ENCODE measurements at regions not wholly inside any gene's neighbourhood (a gene's known extent, or its start where the extent isn't known, plus 50 kb on each side); places are given as distances from the start of the nearest gene placed in this dataset.

DNA sequence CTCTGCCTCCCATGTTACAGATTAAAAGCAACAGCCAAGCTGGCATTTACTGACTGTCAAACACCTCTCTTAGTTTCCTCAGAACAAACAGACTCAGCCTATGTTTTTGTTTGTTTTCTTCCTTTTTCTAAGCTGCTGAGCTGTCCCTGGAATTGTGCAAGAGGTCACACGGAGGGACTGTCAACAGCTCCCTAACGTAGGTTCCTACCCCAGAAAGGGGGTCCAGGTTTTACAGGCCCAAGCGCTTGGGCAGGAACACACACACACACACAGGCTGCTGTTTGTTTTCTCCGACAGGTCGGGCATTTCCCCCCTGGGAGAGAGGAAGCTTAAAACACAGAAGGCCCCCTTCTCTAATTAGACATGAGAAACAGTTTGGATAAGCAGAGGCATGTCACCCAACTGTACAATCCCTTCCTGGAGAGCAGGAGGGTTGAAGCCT lies 739.6 kb upstream of the TBX3 start:
- POLR2A ChIA-PET = no interaction called here
- CTCF ChIA-PET = no interaction called here
- no peak for DNase-seq (ENCODE audit: extremely low spot score)
- TF ChIP-seq HDGF (IDR thresholded peaks at IDR 0.05; ENCODE audit: borderline replicate concordance) (no peak), FOXM1 (IDR thresholded peaks at IDR 0.05; ENCODE audit: borderline replicate concordance) (no peak), CTBP1 (IDR thresholded peaks at IDR 0.05; ENCODE audit: borderline replicate concordance) (no peak)

DNA sequence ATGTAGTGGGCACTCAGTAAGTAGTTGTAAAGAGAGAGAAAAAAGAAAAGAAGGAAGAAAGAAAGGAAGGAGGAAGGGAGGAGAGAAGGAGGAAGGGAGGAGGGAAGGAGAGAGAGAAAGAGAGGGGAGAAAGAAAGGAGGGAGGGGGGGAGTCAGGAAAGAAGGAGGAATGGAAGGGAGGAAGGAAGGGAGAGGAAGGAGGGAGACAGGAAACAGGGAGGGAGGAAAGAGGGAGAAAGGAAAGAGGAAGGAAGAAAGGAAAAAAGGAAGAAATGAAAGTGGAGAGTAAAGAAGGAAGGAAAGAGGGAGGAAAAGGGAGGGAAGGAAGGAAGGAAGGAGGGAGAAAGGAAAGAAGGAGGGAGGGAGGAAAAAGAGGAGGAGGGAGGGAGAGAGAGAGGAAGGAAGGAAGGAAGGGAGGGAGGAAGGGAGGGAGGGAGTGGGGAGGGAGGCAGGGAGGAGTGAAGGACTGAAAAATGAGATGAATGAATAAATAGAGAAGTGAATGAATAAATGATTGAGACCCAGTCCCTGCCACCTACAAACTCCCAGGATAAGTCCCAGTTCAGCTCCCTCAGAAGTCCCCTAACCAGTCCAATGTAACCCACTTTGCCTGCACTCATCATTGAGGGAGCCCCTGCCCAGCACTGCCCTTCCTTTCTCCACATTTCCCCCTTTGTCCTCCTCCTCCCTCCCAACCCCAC lies 739.0 kb upstream of the TBX3 start:
- CTCF ChIA-PET = no interaction called here
- no peak for DNase-seq (ENCODE audit: extremely low spot score)
- POLR2A ChIA-PET = no interaction called here
- TF ChIP-seq NFRKB (IDR thresholded peaks at IDR 0.05) = no peak
- no peak for TF ChIP-seq ARNT (IDR thresholded peaks at IDR 0.05)
- TF ChIP-seq SUZ12 (IDR thresholded peaks at IDR 0.05) = no peak
- no peak for TF ChIP-seq FOXM1 (IDR thresholded peaks at IDR 0.05; ENCODE audit: borderline replicate concordance)
- TF ChIP-seq, protein P1, sequence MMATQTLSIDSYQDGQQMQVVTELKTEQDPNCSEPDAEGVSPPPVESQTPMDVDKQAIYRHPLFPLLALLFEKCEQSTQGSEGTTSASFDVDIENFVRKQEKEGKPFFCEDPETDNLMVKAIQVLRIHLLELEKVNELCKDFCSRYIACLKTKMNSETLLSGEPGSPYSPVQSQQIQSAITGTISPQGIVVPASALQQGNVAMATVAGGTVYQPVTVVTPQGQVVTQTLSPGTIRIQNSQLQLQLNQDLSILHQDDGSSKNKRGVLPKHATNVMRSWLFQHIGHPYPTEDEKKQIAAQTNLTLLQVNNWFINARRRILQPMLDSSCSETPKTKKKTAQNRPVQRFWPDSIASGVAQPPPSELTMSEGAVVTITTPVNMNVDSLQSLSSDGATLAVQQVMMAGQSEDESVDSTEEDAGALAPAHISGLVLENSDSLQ (IDR thresholded peaks at IDR 0.05) = no peak
- TF ChIP-seq CTBP1 (IDR thresholded peaks at IDR 0.05; ENCODE audit: borderline replicate concordance) = no peak
- no peak for TF ChIP-seq FOXA1 (IDR thresholded peaks at IDR 0.05)
- TF ChIP-seq SP1 (IDR thresholded peaks at IDR 0.05) = no peak
- no peak for TF ChIP-seq FOXK2 (IDR thresholded peaks at IDR 0.05)
- TF ChIP-seq L3MBTL2 (conservative IDR thresholded peaks at IDR 0.05) = no peak
- TF ChIP-seq ZNF384 (IDR thresholded peaks at IDR 0.05) = no peak
- no peak for TF ChIP-seq BHLHE40 (IDR thresholded peaks at IDR 0.05; ENCODE audit: borderline replicate concordance)
- TF ChIP-seq HDGF (IDR thresholded peaks at IDR 0.05; ENCODE audit: borderline replicate concordance) = no peak
- no peak for TF ChIP-seq TARDBP (IDR thresholded peaks at IDR 0.05)

DNA sequence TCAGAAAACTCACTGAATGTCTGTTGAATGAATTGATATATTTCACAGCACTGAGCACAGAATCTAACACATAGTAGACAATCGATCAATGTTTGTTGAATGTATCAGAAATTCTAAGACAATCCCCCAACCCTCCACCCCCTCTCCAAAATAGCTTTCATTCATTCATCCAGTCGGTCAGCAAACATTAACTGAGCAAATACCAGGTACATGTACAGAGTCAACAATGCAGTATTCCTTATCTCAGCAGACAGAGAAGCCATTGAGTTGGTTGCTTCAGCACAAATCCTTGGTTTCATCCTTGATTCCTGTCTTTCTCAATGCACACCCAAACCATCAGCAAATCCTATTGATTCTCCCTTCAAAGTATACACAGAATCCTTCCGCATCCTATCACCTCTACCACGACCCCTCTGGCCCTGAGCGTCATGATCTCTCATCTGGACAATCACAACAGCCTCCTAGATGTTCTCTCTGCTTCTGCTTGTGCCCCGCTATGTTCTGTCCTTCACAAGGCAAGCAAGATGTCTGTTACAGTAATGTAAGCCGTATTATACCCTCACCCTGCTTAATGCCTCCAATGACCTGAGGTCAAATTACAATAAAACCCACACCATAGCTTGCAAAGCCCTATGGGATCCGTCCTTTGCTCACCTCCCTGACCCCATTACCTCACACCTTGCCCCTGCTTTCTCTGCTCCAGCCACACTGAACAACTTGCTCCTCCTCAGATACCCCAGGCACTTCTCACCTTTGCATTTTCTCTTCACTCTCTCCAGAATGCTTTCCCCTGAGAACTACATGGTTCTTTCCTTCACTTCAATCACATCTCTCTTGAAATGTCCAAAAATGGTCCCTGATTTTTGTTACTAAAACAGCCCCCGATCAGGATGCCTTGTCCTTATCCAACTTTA lies 738.1 kb upstream of the TBX3 start:
- no peak for DNase-seq (ENCODE audit: extremely low spot score)
- POLR2A ChIA-PET = no interaction called here
- TF ChIP-seq, protein P1 (IDR thresholded peaks at IDR 0.05) = no peak
- no peak for TF ChIP-seq FOXM1 (IDR thresholded peaks at IDR 0.05; ENCODE audit: borderline replicate concordance)
- no peak for TF ChIP-seq CTBP1 (IDR thresholded peaks at IDR 0.05; ENCODE audit: borderline replicate concordance)
- TF ChIP-seq NFRKB (IDR thresholded peaks at IDR 0.05) = no peak
- no peak for TF ChIP-seq ELF4 (IDR thresholded peaks at IDR 0.05)
- TF ChIP-seq FOXK2 (IDR thresholded peaks at IDR 0.05) = no peak
- no peak for TF ChIP-seq SUZ12 (IDR thresholded peaks at IDR 0.05)
- no peak for TF ChIP-seq FOXA1 (IDR thresholded peaks at IDR 0.05)
- CTCF ChIA-PET = no interaction called here

DNA sequence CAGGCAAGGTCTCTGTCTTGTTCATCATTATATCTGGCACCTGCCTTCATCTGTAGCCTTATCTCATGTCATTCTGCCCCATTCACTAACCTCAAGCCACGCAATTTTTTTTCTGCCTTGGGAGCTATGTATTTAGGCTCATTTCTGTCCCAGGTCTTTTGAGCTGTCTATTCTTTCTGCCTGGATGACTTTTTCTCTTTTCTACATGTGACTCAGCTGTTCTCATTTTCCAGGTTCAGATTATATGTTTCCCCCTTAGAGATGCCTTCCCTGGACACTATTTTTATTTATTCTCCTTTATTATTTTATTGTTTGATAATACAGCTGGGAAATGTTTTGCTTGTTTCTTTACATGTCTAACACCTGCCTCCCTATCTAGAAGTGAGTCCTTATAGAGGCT lies 737.4 kb upstream of the TBX3 start:
- ChIA-PET POLR2A (no interaction called here), CTCF (no interaction called here)
- no peak for DNase-seq (ENCODE audit: extremely low spot score)
- no peak for TF ChIP-seq ZNF384 (IDR thresholded peaks at IDR 0.05)
- no peak for TF ChIP-seq ELF4 (IDR thresholded peaks at IDR 0.05)
- no peak for TF ChIP-seq FOXK2 (IDR thresholded peaks at IDR 0.05)

DNA sequence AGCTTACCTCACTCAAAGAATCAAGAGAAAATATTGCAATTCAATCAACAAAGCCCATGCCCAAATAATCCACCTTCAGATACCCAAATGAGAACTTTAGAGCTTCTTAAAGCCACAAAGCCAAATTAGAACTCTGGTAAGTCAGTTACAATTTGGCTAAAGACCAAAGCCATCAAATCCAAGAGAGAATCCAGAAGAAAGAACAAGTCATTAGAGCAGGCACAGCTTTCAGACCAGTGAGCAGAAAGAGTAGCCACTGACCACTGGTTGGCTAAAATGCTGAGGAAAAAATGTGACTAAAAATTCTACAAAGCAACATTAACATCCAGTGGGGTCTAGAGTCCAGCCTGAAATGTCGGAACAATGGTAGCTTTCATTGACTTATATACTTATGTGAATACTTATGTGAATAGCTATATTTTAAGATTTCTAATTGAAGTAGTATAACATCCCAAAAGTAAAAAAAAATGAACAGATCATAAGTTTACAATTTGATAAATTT lies 735.2 kb upstream of the TBX3 start:
- ChIA-PET CTCF (no interaction called here), POLR2A (no interaction called here)
- DNase-seq (ENCODE audit: extremely low spot score) = no peak
- TF ChIP-seq BHLHE40 (IDR thresholded peaks at IDR 0.05; ENCODE audit: borderline replicate concordance) (no peak), CTBP1 (IDR thresholded peaks at IDR 0.05; ENCODE audit: borderline replicate concordance) (no peak), HDGF (IDR thresholded peaks at IDR 0.05; ENCODE audit: borderline replicate concordance) (no peak), L3MBTL2 (conservative IDR thresholded peaks at IDR 0.05) (no peak), FOXM1 (IDR thresholded peaks at IDR 0.05; ENCODE audit: borderline replicate concordance) (no peak), ELF4 (IDR thresholded peaks at IDR 0.05) (no peak), NFRKB (IDR thresholded peaks at IDR 0.05) (no peak), FOXK2 (IDR thresholded peaks at IDR 0.05) (no peak), SUZ12 (IDR thresholded peaks at IDR 0.05) (no peak), FOXA1 (IDR thresholded peaks at IDR 0.05) (no peak), ARNT (IDR thresholded peaks at IDR 0.05) (no peak), TARDBP (IDR thresholded peaks at IDR 0.05) (no peak), LEF1 (IDR thresholded peaks at IDR 0.05; ENCODE audit: borderline replicate concordance) (no peak)
- TF ChIP-seq, protein P1 (IDR thresholded peaks at IDR 0.05) = no peak

DNA sequence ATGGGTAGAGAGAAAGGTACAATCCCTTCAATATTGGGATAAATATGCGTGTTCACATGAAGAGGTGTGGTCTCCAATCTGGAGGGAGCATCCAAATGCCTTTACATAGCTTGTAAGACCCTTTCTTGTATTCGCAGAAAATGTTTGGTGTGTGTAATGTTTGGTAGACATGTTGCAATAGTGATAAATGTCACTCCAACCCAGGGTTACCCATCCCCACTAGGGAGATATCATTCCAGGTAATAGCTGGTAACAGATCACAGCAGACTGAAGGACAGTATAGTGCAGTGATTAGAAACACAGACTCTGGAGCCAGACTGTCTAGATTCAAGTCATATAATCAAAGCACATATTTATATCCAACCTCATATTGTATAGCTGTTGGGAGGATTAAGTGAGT lies 733.6 kb upstream of the TBX3 start:
- TF ChIP-seq ELF4 (IDR thresholded peaks at IDR 0.05) (no peak), FOXA1 (IDR thresholded peaks at IDR 0.05) (no peak), FOXM1 (IDR thresholded peaks at IDR 0.05; ENCODE audit: borderline replicate concordance) (no peak), BHLHE40 (IDR thresholded peaks at IDR 0.05; ENCODE audit: borderline replicate concordance) (no peak), LEF1 (IDR thresholded peaks at IDR 0.05; ENCODE audit: borderline replicate concordance) (no peak), ARNT (IDR thresholded peaks at IDR 0.05) (no peak), HDGF (IDR thresholded peaks at IDR 0.05; ENCODE audit: borderline replicate concordance) (no peak), CTBP1 (IDR thresholded peaks at IDR 0.05; ENCODE audit: borderline replicate concordance) (no peak), FOXK2 (IDR thresholded peaks at IDR 0.05) (no peak), SP1 (IDR thresholded peaks at IDR 0.05) (no peak), L3MBTL2 (conservative IDR thresholded peaks at IDR 0.05) (no peak), NFRKB (IDR thresholded peaks at IDR 0.05) (no peak)
- TF ChIP-seq, protein P1 (IDR thresholded peaks at IDR 0.05) = no peak
- ChIA-PET POLR2A (no interaction called here), CTCF (no interaction called here)
- no peak for DNase-seq (ENCODE audit: extremely low spot score)
